B cell (primary cell): ENCODE measurements at regions not wholly inside any gene's neighbourhood (a gene's known extent, or its start where the extent isn't known, plus 50 kb on each side); places are given as distances from the start of the nearest gene placed in this dataset.

Experiments used
- ATAC-seq: fragments of 200-7000 bp; cut with Tn5 transposase; one replicate; pipeline ENCODE4 v1.10.0; 2021; ENCODE audit warnings: low read depth, mild to moderate bottlenecking, moderate number of reproducible peaks, moderate library complexity
- CTCF ChIA-PET: fragments of 350-600 bp; sonication (Branson Sonifier 250); formaldehyde crosslinking; loops from one replicate; lab custom pipeline; 2021; ENCODE audit warnings: antibody characterized with exemption, inconsistent platforms; lab: Charles Lee
- POLR2A ChIA-PET: fragments of 350-600 bp; sonication (Branson Sonifier 250); formaldehyde crosslinking; loops from one replicate; lab custom pipeline; 2021; ENCODE audit warnings: antibody characterized with exemption; lab: Charles Lee
- DNase-seq: peaks from one replicate; pipeline ENCODE4 v3.0.0; 2013
- H2AFZ ChIP-seq: 2 replicates; pipeline ENCODE4 v1.6.1; 2012; ENCODE audit warnings: mild to moderate bottlenecking, low read depth, low read length; ENCODE audit not compliant: insufficient read depth, poor library complexity, severe bottlenecking
- H3K27ac ChIP-seq, 2 donors: 1 replicate in 1 of 2; 2 replicates in 1 of 2; pipeline ENCODE4 v1.5.1; 2012 to 2013; ENCODE audit warnings: low read length in 2 of 2, mild to moderate bottlenecking in 2 of 2, moderate library complexity in 1 of 2
- H3K27me3 ChIP-seq, 4 experiments: fragments of 200-600 bp in 1 of 4; sonication (generic) in 1 of 4; replicated peaks in 1 of 4; 1 replicate in 2 of 4; 2 replicates in 2 of 4; pipeline versions ENCODE4 v1.6.1 to v1.7.0; 2013 to 2016; ENCODE audit warnings: low read length in 3 of 4, mild to moderate bottlenecking in 2 of 4, mixed read lengths in 1 of 4, moderate library complexity in 1 of 4; ENCODE audit not compliant: insufficient read depth in 4 of 4, control insufficient read depth in 3 of 4; ENCODE audit errors: control extremely low read depth in 1 of 4
- H3K36me3 ChIP-seq, 2 experiments: replicated peaks in 1 of 2; 1 replicate in 1 of 2; 2 replicates in 1 of 2; pipeline versions ENCODE4 v1.6.1 to v1.7.1; 2013; ENCODE audit warnings: low read length in 1 of 2; ENCODE audit not compliant: insufficient read depth in 2 of 2, control insufficient read depth in 1 of 2; ENCODE audit errors: control extremely low read depth in 1 of 2, extremely low read depth in 1 of 2
- H3K4me1 ChIP-seq, 2 donors: fragments of 200-600 bp in 1 of 2; sonication (generic) in 1 of 2; 1 replicate in 1 of 2; 2 replicates in 1 of 2; pipeline versions ENCODE4 v1.5.1 to v1.6.1; 2013 to 2017; ENCODE audit warnings: low read length in 2 of 2; ENCODE audit not compliant: control insufficient read depth in 2 of 2, insufficient read depth in 2 of 2
- H3K4me2 ChIP-seq: replicated peaks from 2 replicates; pipeline ENCODE3; 2012; ENCODE audit warnings: mild to moderate bottlenecking, low read depth, low read length; ENCODE audit not compliant: poor library complexity, severe bottlenecking
- H3K4me3 ChIP-seq, 5 experiments: fragments of 200-600 bp in 1 of 5; sonication (generic) in 1 of 5; 1 replicate in 3 of 5; 2 replicates in 2 of 5; pipeline versions ENCODE4 v1.5.1 to v1.7.0; 2011 to 2016; ENCODE audit warnings: low read length in 4 of 5, mild to moderate bottlenecking in 4 of 5, low read depth in 2 of 5, control low read depth in 1 of 5, moderate library complexity in 1 of 5; ENCODE audit not compliant: insufficient read depth in 1 of 5; ENCODE audit errors: control extremely low read depth in 1 of 5, extremely low read depth in 1 of 5
- H3K79me2 ChIP-seq: fragments of 200-600 bp; sonication (generic); one replicate; pipeline ENCODE4 v1.6.0; 2016; ENCODE audit warnings: low read length; ENCODE audit not compliant: control insufficient read depth, insufficient read depth
- H3K9ac ChIP-seq: fragments of 200-600 bp; sonication (generic); 2 replicates; pipeline ENCODE4 v1.6.1; 2017; ENCODE audit warnings: mild to moderate bottlenecking, low read length, moderate library complexity
- H3K9me3 ChIP-seq, 3 donors: one replicate each; pipeline versions ENCODE4 v1.6.1 to v1.7.1; 2013; ENCODE audit warnings: low read length in 2 of 3; ENCODE audit not compliant: control insufficient read depth in 2 of 3, insufficient read depth in 1 of 3; ENCODE audit errors: control extremely low read depth in 1 of 3
- H4K20me1 ChIP-seq: 2 replicates; pipeline ENCODE4 v1.6.0; 2012; ENCODE audit warnings: mild to moderate bottlenecking, low read length; ENCODE audit not compliant: insufficient read depth, control insufficient read depth, poor library complexity, severe bottlenecking
- H3K27ac Mint-ChIP-seq: one replicate; pipeline ENCODE4 v1.8.0; 2021; ENCODE audit warnings: mixed read lengths
- H3K27me3 Mint-ChIP-seq: one replicate; pipeline ENCODE4 v1.8.0; 2021; ENCODE audit warnings: mixed read lengths
- H3K4me1 Mint-ChIP-seq: one replicate; pipeline ENCODE4 v1.8.0; 2021; ENCODE audit warnings: mixed read lengths
- H3K4me3 Mint-ChIP-seq: one replicate; pipeline ENCODE4 v1.8.0; 2021; ENCODE audit warnings: mixed read lengths
- H3K9me3 Mint-ChIP-seq: one replicate; pipeline ENCODE4 v1.8.0; 2022; ENCODE audit warnings: mixed read lengths; ENCODE audit not compliant: insufficient read depth
- EZH2 ChIP-seq: IDR thresholded peaks from 2 replicates; pipeline ENCODE4 v1.6.1; 2012; ENCODE audit warnings: borderline replicate concordance, low read depth, mild to moderate bottlenecking, moderate library complexity, low read length; ENCODE audit not compliant: insufficient read depth, poor library complexity, severe bottlenecking
- WGBS: methylation state at CpG from one replicate; pipeline ENCODE4 v1.1.5; 2013; ENCODE audit warnings: missing lambda C conversion rate; ENCODE audit not compliant: insufficient coverage; 5-methylcytosine and 5-hydroxymethylcytosine counted together
- intact Hi-C: fragments of 100-400 bp; cut with micrococcal nuclease; formaldehyde crosslinking; loops from one replicate; pipeline ENCODE4 v1.10.0; 2022
- TF ChIP-seq, protein P1 (sequence below): fragments of 200-600 bp; IDR thresholded peaks from one replicate; pipeline ENCODE4 v1.8.0; 2022; ENCODE audit warnings: antibody characterized with exemption, mild to moderate bottlenecking

DNA sequence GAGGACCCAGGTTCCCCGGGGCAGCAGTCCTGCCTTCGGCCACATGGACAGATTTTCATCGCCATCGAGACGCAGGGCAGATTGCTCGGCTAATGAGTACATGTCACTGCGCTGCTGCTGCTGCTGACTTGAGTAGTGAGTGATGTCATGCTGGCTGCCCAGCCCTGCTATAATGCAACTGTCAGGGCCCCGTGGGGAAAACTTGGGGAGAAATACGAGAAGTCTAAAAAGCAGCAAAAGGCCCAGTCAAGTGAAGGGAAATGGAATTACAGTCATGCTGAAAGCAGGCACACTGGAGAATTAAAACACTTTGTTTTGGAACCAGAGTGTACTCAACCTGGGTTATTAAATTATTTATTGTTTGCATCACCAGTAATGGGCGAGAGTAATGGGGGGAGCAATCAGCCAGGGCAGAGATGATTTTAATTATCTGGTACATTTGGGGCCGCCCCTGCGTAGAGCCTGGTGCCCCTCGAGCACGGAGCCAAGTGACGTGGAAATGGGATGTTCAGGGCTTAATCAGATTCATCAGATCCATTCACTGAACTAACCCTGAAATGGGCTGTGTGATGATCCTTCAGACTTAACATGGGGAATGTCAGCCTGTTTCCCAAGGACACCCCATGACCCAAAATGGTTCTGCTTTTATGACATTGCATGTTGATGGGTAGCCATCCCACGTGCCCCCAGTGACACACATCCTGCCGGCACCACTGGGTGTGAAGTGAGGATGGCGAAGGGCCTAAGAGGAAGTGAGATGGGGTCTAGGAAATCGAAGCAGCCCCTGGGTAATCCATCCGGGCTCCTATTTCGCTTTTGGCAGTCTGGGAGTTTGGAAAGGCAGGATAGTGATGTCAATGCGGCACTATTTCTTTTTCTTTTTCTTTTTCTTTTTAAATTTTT is 241.6 kb upstream of the CADM1 start:
- WGBS: 87% methylated on average over 17 of the region's 22 CpGs
- Histone ChIP-seq H3K4me3 (no peak overlapping the region), H2AFZ (no peak overlapping the region), H4K20me1 (no peaks in the 10 kb centered on the region), H3K27ac (no peak overlapping the region), H3K9me3 (peaks cover 0 to 6% (median 0%) of the 10 kb centered on the region in 3 donors), H3K4me2 (no peak overlapping the region), H3K36me3 (no peaks in the 10 kb centered on the region), H3K27me3 (peaks cover 0 to 4% (median 0%) of the 10 kb centered on the region in 4 experiments), H3K79me2 (no peaks in the 10 kb centered on the region), H3K4me1 (no peaks in the 10 kb centered on the region), H3K9ac (no peak overlapping the region)
- CTCF ChIA-PET: no interaction called here
- TF ChIP-seq, protein P1, sequence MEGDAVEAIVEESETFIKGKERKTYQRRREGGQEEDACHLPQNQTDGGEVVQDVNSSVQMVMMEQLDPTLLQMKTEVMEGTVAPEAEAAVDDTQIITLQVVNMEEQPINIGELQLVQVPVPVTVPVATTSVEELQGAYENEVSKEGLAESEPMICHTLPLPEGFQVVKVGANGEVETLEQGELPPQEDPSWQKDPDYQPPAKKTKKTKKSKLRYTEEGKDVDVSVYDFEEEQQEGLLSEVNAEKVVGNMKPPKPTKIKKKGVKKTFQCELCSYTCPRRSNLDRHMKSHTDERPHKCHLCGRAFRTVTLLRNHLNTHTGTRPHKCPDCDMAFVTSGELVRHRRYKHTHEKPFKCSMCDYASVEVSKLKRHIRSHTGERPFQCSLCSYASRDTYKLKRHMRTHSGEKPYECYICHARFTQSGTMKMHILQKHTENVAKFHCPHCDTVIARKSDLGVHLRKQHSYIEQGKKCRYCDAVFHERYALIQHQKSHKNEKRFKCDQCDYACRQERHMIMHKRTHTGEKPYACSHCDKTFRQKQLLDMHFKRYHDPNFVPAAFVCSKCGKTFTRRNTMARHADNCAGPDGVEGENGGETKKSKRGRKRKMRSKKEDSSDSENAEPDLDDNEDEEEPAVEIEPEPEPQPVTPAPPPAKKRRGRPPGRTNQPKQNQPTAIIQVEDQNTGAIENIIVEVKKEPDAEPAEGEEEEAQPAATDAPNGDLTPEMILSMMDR: no peak
- no peak for TF ChIP-seq EZH2
- ATAC-seq: no peak
- Mint-ChIP-seq H3K9me3 (peaks cover 3% of the 10 kb centered on the region), H3K4me3 (no peak overlapping the region), H3K4me1 (no peaks in the 10 kb centered on the region), H3K27me3 (peaks cover 17% of the 10 kb centered on the region), H3K27ac (no peak overlapping the region)
- POLR2A ChIA-PET: no interaction called here
- intact Hi-C loops: no loop called here
- DNase-seq: no peak

DNA sequence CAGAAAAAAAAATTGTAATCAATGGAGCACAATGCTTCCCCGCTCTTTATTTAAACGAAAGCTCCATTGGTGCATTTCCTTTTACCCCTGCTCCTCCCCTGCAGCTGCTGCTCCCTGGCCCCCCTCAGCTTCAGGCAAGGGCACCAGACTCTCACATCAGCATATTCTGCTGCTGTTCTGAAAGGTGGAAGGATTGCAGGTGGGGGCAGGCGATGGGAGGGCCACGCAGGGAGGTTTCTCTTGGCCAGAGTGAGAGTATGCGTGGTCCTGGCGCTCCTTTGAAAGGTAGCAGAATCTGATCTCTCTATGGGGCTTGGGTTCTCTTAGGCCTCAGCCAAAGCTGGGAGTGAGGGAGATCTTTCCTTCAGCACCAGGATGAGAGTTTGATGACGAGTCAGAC is 240.9 kb upstream of the CADM1 start:
- Histone ChIP-seq H3K4me1 (no peaks in the 10 kb centered on the region), H3K4me3 (no peak overlapping the region), H3K4me2 (no peak overlapping the region), H3K79me2 (no peaks in the 10 kb centered on the region), H3K36me3 (no peaks in the 10 kb centered on the region), H2AFZ (no peak overlapping the region), H3K27ac (no peak overlapping the region), H3K27me3 (peaks cover 0 to 4% (median 0%) of the 10 kb centered on the region in 4 experiments), H3K9me3 (peaks cover 0 to 6% (median 0%) of the 10 kb centered on the region in 3 donors), H3K9ac (no peak overlapping the region), H4K20me1 (no peaks in the 10 kb centered on the region)
- ATAC-seq (no peak), DNase-seq (no peak)
- H3K9me3 Mint-ChIP-seq: peaks cover 3% of the 10 kb centered on the region
- no peak overlapping the region for H3K4me3 Mint-ChIP-seq
- no peaks in the 10 kb centered on the region for H3K4me1 Mint-ChIP-seq
- no peak for TF ChIP-seq EZH2
- TF ChIP-seq, protein P1: no peak
- intact Hi-C loops: no loop called here
- H3K27ac Mint-ChIP-seq: no peak overlapping the region
- H3K27me3 Mint-ChIP-seq: peaks cover 9% of the 10 kb centered on the region
- CTCF ChIA-PET: no interaction called here
- POLR2A ChIA-PET: no interaction called here
- WGBS: 79% methylated on average over 4 of the region's 7 CpGs
